AG04449 (cell line): ENCODE measurements at regions not wholly inside any gene's neighbourhood (a gene's known extent, or its start where the extent isn't known, plus 50 kb on each side); places are given as distances from the start of the nearest gene placed in this dataset.

ENCODE experiments used
- CTCF ChIA-PET: fragments of 350-600 bp; formaldehyde crosslinking; extraction: SDS; loops from one replicate; lab custom pipeline; 2021; ENCODE audit warnings: antibody characterized with exemption; lab: Yijun Ruan, JAX
- POLR2A ChIA-PET: fragments of 400-600, 350-600 bp; formaldehyde crosslinking; extraction: SDS; loops from one replicate; lab custom pipeline; 2020; ENCODE audit warnings: antibody characterized with exemption, inconsistent platforms; lab: Yijun Ruan, JAX
- DNase-seq: peaks from one replicate; pipeline ENCODE4 v3.0.0-alpha.2; 2010; ENCODE audit warnings: low read depth, low spot score
- H3K4me3 ChIP-seq: 2 replicates; pipeline ENCODE4 v1.5.1; 2011; ENCODE audit warnings: low read depth, mild to moderate bottlenecking, control low read depth, low read length
- CTCF ChIP-seq: IDR thresholded peaks from one replicate; pipeline ENCODE4 v1.5.1; 2011; ENCODE audit warnings: mild to moderate bottlenecking, moderate library complexity, low read length, control low read depth, inconsistent platforms; ENCODE audit not compliant: insufficient read depth; ENCODE audit errors: missing control alignments

- CTCF ChIA-PET: no interaction called here
- no peak overlapping the region for H3K4me3 ChIP-seq
- DNase-seq: no peak
- POLR2A ChIA-PET: no interaction called here
- no peak for TF ChIP-seq CTCF
Measured at GRCh38 chr18:41036346-41036745, 918.7 kb upstream of the PIK3C3 start.

- H3K4me3 ChIP-seq: no peak overlapping the region
- DNase-seq: no peak
- no peak for TF ChIP-seq CTCF
- ChIA-PET POLR2A (no interaction called here), CTCF (no interaction called here)
Measured at GRCh38 chr18:41034413-41034812, 920.6 kb upstream of the PIK3C3 start.

- ChIA-PET CTCF (no interaction called here), POLR2A (no interaction called here)
- no peak overlapping the region for H3K4me3 ChIP-seq
- DNase-seq: no peak
- TF ChIP-seq CTCF: no peak
Measured at GRCh38 chr18:41025666-41026065, 929.4 kb upstream of the PIK3C3 start.

GRCh38 chr18:41024792-41025191 is 930.2 kb upstream of the PIK3C3 start:
- POLR2A ChIA-PET: no interaction called here
- H3K4me3 ChIP-seq: no peak overlapping the region
- DNase-seq: no peak
- no peak for TF ChIP-seq CTCF
- CTCF ChIA-PET: no interaction called here

GRCh38 chr18:41022484-41022883 is 932.5 kb upstream of the PIK3C3 start:
- CTCF ChIA-PET: interaction anchor here (0.8 kb wide), 1 partner anchor 10 kb away, joined by 3 read pairs; no protein-coding TSS in a partner anchor
- POLR2A ChIA-PET: no interaction called here
- TF ChIP-seq CTCF: no peak
- H3K4me3 ChIP-seq: no peak overlapping the region
- DNase-seq: no peak

- H3K4me3 ChIP-seq: no peak overlapping the region
- CTCF ChIA-PET: no interaction called here
- DNase-seq: no peak
- TF ChIP-seq CTCF: no peak
- POLR2A ChIA-PET: no interaction called here
Measured at GRCh38 chr18:41021089-41021488, 933.9 kb upstream of the PIK3C3 start.
